Panc1 (cell line): ENCODE measurements at regions not wholly inside any gene's neighbourhood (a gene's known extent, or its start where the extent isn't known, plus 50 kb on each side); places are given as distances from the start of the nearest gene placed in this dataset.

Experiments used
- CTCF ChIP-seq: fragments of 450-650 bp; IDR thresholded peaks from 2 replicates; pipeline ENCODE4 v1.5.1; 2017; ENCODE audit warnings: mild to moderate bottlenecking
- POLR2AphosphoS5 ChIP-seq: IDR thresholded peaks from 2 replicates; pipeline ENCODE4 v1.6.1; 2012; ENCODE audit warnings: mild to moderate bottlenecking, low read depth, low read length, moderate library complexity
- SIN3A ChIP-seq: IDR thresholded peaks from 2 replicates; pipeline ENCODE4 v1.6.1; 2012; ENCODE audit warnings: low read depth, mild to moderate bottlenecking, low read length, moderate library complexity, borderline replicate concordance; ENCODE audit not compliant: insufficient read depth
- TCF7L2 ChIP-seq: IDR thresholded peaks from 2 replicates; pipeline ENCODE4 v1.6.1; 2011; ENCODE audit warnings: mild to moderate bottlenecking, low read depth, low read length, inconsistent platforms
- TF ChIP-seq, protein P1 (sequence below), 2 experiments: IDR thresholded peaks; 2 replicates each; pipeline ENCODE4 v1.6.1; 2011 to 2012; ENCODE audit warnings: low read depth in 2 of 2, control low read depth in 1 of 2, low read length in 1 of 2, mild to moderate bottlenecking in 1 of 2, moderate library complexity in 1 of 2; ENCODE audit not compliant: insufficient read depth in 1 of 2

- no peak for TF ChIP-seq CTCF
- TF ChIP-seq POLR2AphosphoS5, result no peak
- TF ChIP-seq, protein P1, sequence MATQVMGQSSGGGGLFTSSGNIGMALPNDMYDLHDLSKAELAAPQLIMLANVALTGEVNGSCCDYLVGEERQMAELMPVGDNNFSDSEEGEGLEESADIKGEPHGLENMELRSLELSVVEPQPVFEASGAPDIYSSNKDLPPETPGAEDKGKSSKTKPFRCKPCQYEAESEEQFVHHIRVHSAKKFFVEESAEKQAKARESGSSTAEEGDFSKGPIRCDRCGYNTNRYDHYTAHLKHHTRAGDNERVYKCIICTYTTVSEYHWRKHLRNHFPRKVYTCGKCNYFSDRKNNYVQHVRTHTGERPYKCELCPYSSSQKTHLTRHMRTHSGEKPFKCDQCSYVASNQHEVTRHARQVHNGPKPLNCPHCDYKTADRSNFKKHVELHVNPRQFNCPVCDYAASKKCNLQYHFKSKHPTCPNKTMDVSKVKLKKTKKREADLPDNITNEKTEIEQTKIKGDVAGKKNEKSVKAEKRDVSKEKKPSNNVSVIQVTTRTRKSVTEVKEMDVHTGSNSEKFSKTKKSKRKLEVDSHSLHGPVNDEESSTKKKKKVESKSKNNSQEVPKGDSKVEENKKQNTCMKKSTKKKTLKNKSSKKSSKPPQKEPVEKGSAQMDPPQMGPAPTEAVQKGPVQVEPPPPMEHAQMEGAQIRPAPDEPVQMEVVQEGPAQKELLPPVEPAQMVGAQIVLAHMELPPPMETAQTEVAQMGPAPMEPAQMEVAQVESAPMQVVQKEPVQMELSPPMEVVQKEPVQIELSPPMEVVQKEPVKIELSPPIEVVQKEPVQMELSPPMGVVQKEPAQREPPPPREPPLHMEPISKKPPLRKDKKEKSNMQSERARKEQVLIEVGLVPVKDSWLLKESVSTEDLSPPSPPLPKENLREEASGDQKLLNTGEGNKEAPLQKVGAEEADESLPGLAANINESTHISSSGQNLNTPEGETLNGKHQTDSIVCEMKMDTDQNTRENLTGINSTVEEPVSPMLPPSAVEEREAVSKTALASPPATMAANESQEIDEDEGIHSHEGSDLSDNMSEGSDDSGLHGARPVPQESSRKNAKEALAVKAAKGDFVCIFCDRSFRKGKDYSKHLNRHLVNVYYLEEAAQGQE (IDR thresholded peaks at IDR 0.05; ENCODE audit: insufficient read depth in 1 of 2, low read depth in 2 of 2, low read length in 1 of 2), result no peak
- TF ChIP-seq TCF7L2, result no peak
- TF ChIP-seq SIN3A, result no peak
Observed at GRCh38 chr5:84632418-84632817, 247.7 kb upstream of the EDIL3 start.
